Mucosa of rectum (tissue), 2 donors: ENCODE measurements at regions not wholly inside any gene's neighbourhood (a gene's known extent, or its start where the extent isn't known, plus 50 kb on each side); places are given as distances from the start of the nearest gene placed in this dataset.

ENCODE experiments used
- H3K27ac ChIP-seq, 2 donors: one replicate each; pipeline ENCODE4 v1.7.0; 2013; ENCODE audit warnings: inconsistent platforms in 2 of 2, low read depth in 2 of 2, low read length in 2 of 2
- H3K27me3 ChIP-seq, 2 donors: one replicate each; pipeline ENCODE4 v1.7.0; 2013; ENCODE audit warnings: low read length in 2 of 2; ENCODE audit not compliant: control insufficient read depth in 2 of 2, insufficient read depth in 2 of 2
- H3K36me3 ChIP-seq, 2 donors: one replicate each; pipeline ENCODE4 v1.7.0; 2013; ENCODE audit warnings: low read length in 2 of 2; ENCODE audit not compliant: control insufficient read depth in 2 of 2, insufficient read depth in 2 of 2
- H3K4me1 ChIP-seq, 2 donors: one replicate each; pipeline ENCODE4 v1.7.0; 2013; ENCODE audit warnings: low read length in 2 of 2, mild to moderate bottlenecking in 1 of 2; ENCODE audit not compliant: control insufficient read depth in 2 of 2, insufficient read depth in 2 of 2
- H3K4me3 ChIP-seq, 2 donors: one replicate each; pipeline ENCODE4 v1.7.0; 2013; ENCODE audit warnings: low read length in 2 of 2
- H3K9ac ChIP-seq, 2 donors: one replicate each; pipeline ENCODE4 v1.7.0; 2013; ENCODE audit warnings: low read length in 2 of 2, low read depth in 1 of 2, mild to moderate bottlenecking in 1 of 2
- H3K9me3 ChIP-seq, 2 donors: one replicate each; pipeline ENCODE4 v1.7.0; 2013; ENCODE audit warnings: low read length in 2 of 2; ENCODE audit not compliant: control insufficient read depth in 2 of 2
- donor health status: healthy.
- donor health status: Normal muscosa, but diverticular disease.

GRCh38 chr6:21907291-21907690 is 313.7 kb downstream of the SOX4 start:
- Histone ChIP-seq H3K27me3 (no peaks in the 10 kb centered on the region), H3K36me3 (no peaks in the 10 kb centered on the region), H3K9me3 (no peaks in the 10 kb centered on the region), H3K27ac (no peak overlapping the region), H3K4me1 (no peaks in the 10 kb centered on the region), H3K9ac (no peak overlapping the region), H3K4me3 (no peak overlapping the region)

- H3K27ac ChIP-seq: no peak overlapping the region
- no peak overlapping the region for H3K9ac ChIP-seq
- H3K9me3 ChIP-seq: no peaks in the 10 kb centered on the region
- no peaks in the 10 kb centered on the region for H3K4me1 ChIP-seq
- no peaks in the 10 kb centered on the region for H3K36me3 ChIP-seq
- H3K4me3 ChIP-seq: no peak overlapping the region
- no peaks in the 10 kb centered on the region for H3K27me3 ChIP-seq
Measured at GRCh38 chr6:21908161-21908848, 314.8 kb downstream of the SOX4 start.

- Histone ChIP-seq H3K9ac (no peak overlapping the region), H3K36me3 (no peaks in the 10 kb centered on the region), H3K9me3 (no peaks in the 10 kb centered on the region), H3K27me3 (no peaks in the 10 kb centered on the region), H3K4me1 (no peaks in the 10 kb centered on the region), H3K4me3 (no peak overlapping the region), H3K27ac (no peak overlapping the region)
Measured at GRCh38 chr6:21909321-21909720, 315.8 kb downstream of the SOX4 start.

GRCh38 chr6:21911208-21911607 is 317.7 kb downstream of the SOX4 start:
- no peaks in the 10 kb centered on the region for H3K27me3 ChIP-seq
- H3K4me1 ChIP-seq: no peaks in the 10 kb centered on the region
- H3K4me3 ChIP-seq: no peak overlapping the region
- no peaks in the 10 kb centered on the region for H3K36me3 ChIP-seq
- H3K9ac ChIP-seq: no peak overlapping the region
- H3K9me3 ChIP-seq: no peaks in the 10 kb centered on the region
- H3K27ac ChIP-seq: no peak overlapping the region

GRCh38 chr6:21912151-21912832 is 318.7 kb downstream of the SOX4 start:
- H3K27ac ChIP-seq: no peak overlapping the region
- no peaks in the 10 kb centered on the region for H3K27me3 ChIP-seq
- H3K9ac ChIP-seq: no peak overlapping the region
- H3K4me3 ChIP-seq: no peak overlapping the region
- no peaks in the 10 kb centered on the region for H3K9me3 ChIP-seq
- no peaks in the 10 kb centered on the region for H3K4me1 ChIP-seq
- no peaks in the 10 kb centered on the region for H3K36me3 ChIP-seq

- no peaks in the 10 kb centered on the region for H3K36me3 ChIP-seq
- H3K4me3 ChIP-seq: peak overlapping the region in 1 of 2 donors; percentile 27
- no peak overlapping the region for H3K27ac ChIP-seq
- no peaks in the 10 kb centered on the region for H3K27me3 ChIP-seq
- H3K4me1 ChIP-seq: no peaks in the 10 kb centered on the region
- no peak overlapping the region for H3K9ac ChIP-seq
- no peaks in the 10 kb centered on the region for H3K9me3 ChIP-seq
Measured at GRCh38 chr6:21914121-21914973, 320.8 kb downstream of the SOX4 start.

- Histone ChIP-seq H3K4me1 (no peaks in the 10 kb centered on the region), H3K4me3 (peak overlapping the region in 1 of 2 donors; percentile 40), H3K9me3 (no peaks in the 10 kb centered on the region), H3K27me3 (no peaks in the 10 kb centered on the region), H3K36me3 (no peaks in the 10 kb centered on the region), H3K27ac (no peak overlapping the region), H3K9ac (no peak overlapping the region)
Measured at GRCh38 chr6:21915707-21916260, 322.2 kb downstream of the SOX4 start.

- Histone ChIP-seq H3K36me3 (no peaks in the 10 kb centered on the region), H3K9ac (no peak overlapping the region), H3K27ac (no peak overlapping the region), H3K4me3 (no peak overlapping the region), H3K9me3 (no peaks in the 10 kb centered on the region), H3K27me3 (no peaks in the 10 kb centered on the region), H3K4me1 (no peaks in the 10 kb centered on the region)
Measured at GRCh38 chr6:21918041-21918440, 324.5 kb downstream of the SOX4 start.

GRCh38 chr6:21918666-21919065 is 325.1 kb downstream of the SOX4 start:
- Histone ChIP-seq H3K4me3 (no peak overlapping the region), H3K27ac (no peak overlapping the region), H3K36me3 (no peaks in the 10 kb centered on the region), H3K27me3 (no peaks in the 10 kb centered on the region), H3K9ac (no peak overlapping the region), H3K4me1 (no peaks in the 10 kb centered on the region), H3K9me3 (no peaks in the 10 kb centered on the region)

- no peaks in the 10 kb centered on the region for H3K9me3 ChIP-seq
- H3K36me3 ChIP-seq: no peaks in the 10 kb centered on the region
- no peak overlapping the region for H3K27ac ChIP-seq
- H3K4me3 ChIP-seq: no peak overlapping the region
- H3K27me3 ChIP-seq: no peaks in the 10 kb centered on the region
- H3K4me1 ChIP-seq: no peaks in the 10 kb centered on the region
- no peak overlapping the region for H3K9ac ChIP-seq
Measured at GRCh38 chr6:21922086-21922485, 328.5 kb downstream of the SOX4 start.
